BE2C (cell line): ENCODE measurements at regions not wholly inside any gene's neighbourhood (a gene's known extent, or its start where the extent isn't known, plus 50 kb on each side); places are given as distances from the start of the nearest gene placed in this dataset.

ENCODE experiments used
- DNase-seq: peaks from one replicate; pipeline ENCODE4 v3.0.0-alpha.2; 2020
- H3K27me3 ChIP-seq: fragments of 250-450 bp; sonication (Bioruptor Pico); 2 replicates; pipeline ENCODE4 v1.5.1; 2020; ENCODE audit warnings: mild to moderate bottlenecking
- H3K36me3 ChIP-seq: fragments of 250-450 bp; sonication (Bioruptor Pico); 2 replicates; pipeline ENCODE4 v1.5.1; 2020; ENCODE audit warnings: mild to moderate bottlenecking
- H3K4me1 ChIP-seq: fragments of 250-450 bp; sonication (Bioruptor Pico); 2 replicates; pipeline ENCODE4 v1.5.1; 2020
- H3K4me3 ChIP-seq: 2 replicates; pipeline ENCODE4 v1.5.1; 2011; ENCODE audit warnings: low read depth, low read length
- H3K9me3 ChIP-seq: fragments of 250-450 bp; sonication (Bioruptor Pico); 2 replicates; pipeline ENCODE4 v1.5.1; 2020
- TF ChIP-seq, protein P1 (sequence below): IDR thresholded peaks from 2 replicates; pipeline ENCODE4 v1.5.1; 2012; ENCODE audit warnings: mild to moderate bottlenecking, low read depth, low read length

DNA sequence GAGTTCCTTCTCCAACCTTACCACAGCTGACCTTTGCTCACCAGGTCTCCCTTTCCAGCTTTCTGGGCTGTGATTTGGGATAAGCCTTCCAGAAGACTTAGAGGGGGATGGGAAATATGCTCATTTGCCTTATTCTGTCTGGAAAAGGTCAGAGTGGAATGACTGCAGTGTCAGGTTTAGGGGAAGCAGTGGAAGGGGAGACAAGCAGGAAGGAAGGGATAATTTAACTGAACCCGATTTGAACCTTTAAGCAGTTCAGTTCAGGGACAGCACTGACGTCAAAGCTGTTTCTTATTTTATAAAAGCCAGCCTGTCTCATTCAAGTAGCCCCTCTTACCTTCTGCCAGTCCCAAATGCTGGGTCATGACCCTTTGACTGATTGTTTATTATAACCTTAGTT is 418.4 kb upstream of the RARB start:
- Histone ChIP-seq H3K36me3 (no peaks in the 10 kb centered on the region), H3K4me3 (no peak overlapping the region), H3K4me1 (no peaks in the 10 kb centered on the region), H3K27me3 (no peaks in the 10 kb centered on the region), H3K9me3 (no peaks in the 10 kb centered on the region)
- no peak for DNase-seq
- TF ChIP-seq, protein P1, sequence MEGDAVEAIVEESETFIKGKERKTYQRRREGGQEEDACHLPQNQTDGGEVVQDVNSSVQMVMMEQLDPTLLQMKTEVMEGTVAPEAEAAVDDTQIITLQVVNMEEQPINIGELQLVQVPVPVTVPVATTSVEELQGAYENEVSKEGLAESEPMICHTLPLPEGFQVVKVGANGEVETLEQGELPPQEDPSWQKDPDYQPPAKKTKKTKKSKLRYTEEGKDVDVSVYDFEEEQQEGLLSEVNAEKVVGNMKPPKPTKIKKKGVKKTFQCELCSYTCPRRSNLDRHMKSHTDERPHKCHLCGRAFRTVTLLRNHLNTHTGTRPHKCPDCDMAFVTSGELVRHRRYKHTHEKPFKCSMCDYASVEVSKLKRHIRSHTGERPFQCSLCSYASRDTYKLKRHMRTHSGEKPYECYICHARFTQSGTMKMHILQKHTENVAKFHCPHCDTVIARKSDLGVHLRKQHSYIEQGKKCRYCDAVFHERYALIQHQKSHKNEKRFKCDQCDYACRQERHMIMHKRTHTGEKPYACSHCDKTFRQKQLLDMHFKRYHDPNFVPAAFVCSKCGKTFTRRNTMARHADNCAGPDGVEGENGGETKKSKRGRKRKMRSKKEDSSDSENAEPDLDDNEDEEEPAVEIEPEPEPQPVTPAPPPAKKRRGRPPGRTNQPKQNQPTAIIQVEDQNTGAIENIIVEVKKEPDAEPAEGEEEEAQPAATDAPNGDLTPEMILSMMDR: no peak

DNA sequence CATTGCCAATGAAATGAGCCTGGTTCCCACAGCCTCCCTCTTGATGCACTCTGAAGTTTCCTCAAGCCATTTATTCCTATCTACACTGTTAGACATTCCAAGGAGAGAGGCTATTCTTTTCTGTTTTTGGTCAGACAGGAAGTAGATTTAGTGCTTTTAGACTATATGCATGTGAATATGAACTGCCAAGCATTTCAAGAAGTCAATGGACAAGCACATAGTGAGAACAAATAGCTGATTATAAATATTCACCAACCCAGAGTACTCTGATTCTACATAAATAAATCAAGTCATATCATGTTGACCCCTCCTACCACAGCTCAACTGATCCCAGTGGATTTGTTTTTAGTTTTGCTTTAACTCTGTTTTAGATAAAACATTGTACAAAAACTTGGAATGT is 412.5 kb upstream of the RARB start:
- TF ChIP-seq, protein P1: no peak
- Histone ChIP-seq H3K4me1 (no peaks in the 10 kb centered on the region), H3K36me3 (no peaks in the 10 kb centered on the region), H3K27me3 (no peaks in the 10 kb centered on the region), H3K9me3 (no peaks in the 10 kb centered on the region), H3K4me3 (no peak overlapping the region)
- DNase-seq: no peak

DNA sequence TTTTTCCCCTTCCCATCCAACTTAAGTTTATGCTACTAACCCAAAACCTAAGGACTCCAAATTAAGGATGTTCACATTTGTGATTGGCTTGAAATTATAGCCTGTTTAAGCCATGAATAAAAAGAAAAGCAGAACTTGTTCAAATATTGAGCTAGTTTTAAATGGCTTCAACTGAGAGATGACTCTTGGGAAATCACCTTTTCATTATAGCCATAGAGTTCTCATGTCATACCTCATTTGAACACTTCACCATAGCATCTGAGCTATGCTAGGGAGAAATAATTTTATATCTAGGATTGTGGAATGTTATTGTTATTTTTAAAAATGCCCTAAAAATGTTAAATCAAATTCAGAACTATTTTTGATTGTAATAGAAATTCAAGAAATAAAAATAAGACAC is 409.2 kb upstream of the RARB start:
- no peak overlapping the region for H3K4me3 ChIP-seq
- no peaks in the 10 kb centered on the region for H3K9me3 ChIP-seq
- H3K4me1 ChIP-seq: no peaks in the 10 kb centered on the region
- DNase-seq: no peak
- no peaks in the 10 kb centered on the region for H3K36me3 ChIP-seq
- TF ChIP-seq, protein P1: no peak
- no peaks in the 10 kb centered on the region for H3K27me3 ChIP-seq

DNA sequence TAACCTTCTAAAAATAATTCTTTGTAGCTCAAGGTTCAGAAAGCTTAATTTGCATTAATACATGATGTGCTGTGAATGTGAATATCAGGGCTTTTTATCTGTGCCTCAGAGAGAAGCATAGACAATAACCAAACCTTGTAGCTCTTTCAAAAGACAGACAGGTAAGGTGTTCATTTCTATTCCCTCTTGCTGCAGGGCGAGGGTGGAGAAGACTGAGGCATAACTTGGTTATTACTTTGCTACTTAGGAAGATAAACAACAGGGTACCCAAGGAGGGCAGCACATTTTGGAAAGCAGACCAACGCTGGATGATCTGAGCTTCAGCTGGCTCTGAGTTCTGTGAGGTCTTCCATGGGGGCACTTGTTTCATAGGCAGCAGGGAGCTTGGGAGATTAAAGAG is 408.6 kb upstream of the RARB start:
- Histone ChIP-seq H3K4me1 (no peaks in the 10 kb centered on the region), H3K27me3 (no peaks in the 10 kb centered on the region), H3K36me3 (no peaks in the 10 kb centered on the region), H3K9me3 (no peaks in the 10 kb centered on the region), H3K4me3 (no peak overlapping the region)
- DNase-seq: no peak
- TF ChIP-seq, protein P1: no peak

DNA sequence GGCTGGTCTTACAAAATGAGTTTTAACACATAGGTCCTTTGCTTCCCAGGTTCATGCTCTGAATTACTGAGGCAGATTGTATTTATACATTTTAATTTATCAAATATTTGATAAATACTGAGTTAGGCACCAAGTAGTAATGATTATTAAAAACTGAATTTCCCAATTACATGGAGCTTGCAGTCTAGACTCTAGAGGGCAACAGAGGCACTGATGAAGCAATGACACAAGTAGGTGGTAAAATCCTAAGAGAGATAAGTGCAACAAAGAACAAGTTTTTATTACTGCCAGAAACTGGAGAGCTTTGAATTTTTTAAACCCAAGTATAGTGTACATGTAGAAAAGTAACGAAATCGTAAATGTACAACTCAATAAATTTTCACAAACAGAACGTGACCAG is 406.2 kb upstream of the RARB start:
- no peak for DNase-seq
- Histone ChIP-seq H3K9me3 (no peaks in the 10 kb centered on the region), H3K36me3 (no peaks in the 10 kb centered on the region), H3K4me3 (no peak overlapping the region), H3K4me1 (no peaks in the 10 kb centered on the region), H3K27me3 (no peaks in the 10 kb centered on the region)
- TF ChIP-seq, protein P1: no peak

DNA sequence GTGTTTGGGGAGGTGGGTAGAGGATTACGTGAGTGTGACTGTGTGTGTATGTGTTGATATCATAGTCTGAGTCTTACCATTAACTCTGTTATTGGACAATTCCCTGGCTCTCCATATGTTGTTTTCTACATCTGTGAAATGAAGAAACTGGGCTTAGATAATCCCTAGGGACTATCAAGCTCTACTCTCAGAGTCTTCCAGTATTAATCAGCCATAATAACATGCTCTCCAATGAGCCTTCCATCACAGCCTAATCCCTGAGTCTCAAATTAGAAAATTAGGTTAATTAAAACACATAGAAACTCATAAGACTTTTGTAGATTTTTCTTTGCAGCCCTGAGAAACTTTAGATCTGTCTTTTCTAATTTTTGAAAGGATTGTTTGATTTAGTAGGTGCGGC is 404.2 kb upstream of the RARB start:
- DNase-seq: no peak
- Histone ChIP-seq H3K9me3 (no peaks in the 10 kb centered on the region), H3K36me3 (no peaks in the 10 kb centered on the region), H3K4me3 (no peak overlapping the region), H3K4me1 (no peaks in the 10 kb centered on the region), H3K27me3 (no peaks in the 10 kb centered on the region)
- TF ChIP-seq, protein P1: no peak
